GM04504 (cell line): ENCODE measurements at regions not wholly inside any gene's neighbourhood (a gene's known extent, or its start where the extent isn't known, plus 50 kb on each side); places are given as distances from the start of the nearest gene placed in this dataset.
"Not testable (repeated sequence)": the region's sequence is repeated elsewhere in the genome, so short reads cannot be mapped to it uniquely, and the experiment has no call there.

ENCODE experiments used
- DNase-seq: peaks from one replicate; pipeline ENCODE4 v3.0.0-alpha.2; 2012; ENCODE audit warnings: low read depth

- DNase-seq = no peak
These were observed 1181.4 kb downstream of the RPA4 start for GRCh38 chrX:98065151-98065550.

GRCh38 chrX:98067611-98068010 lies 1183.9 kb downstream of the RPA4 start:
- peak; percentile 10 for DNase-seq

- no peak for DNase-seq
These were observed 1184.4 kb downstream of the RPA4 start for GRCh38 chrX:98068024-98068580.

GRCh38 chrX:98071331-98071730 lies 1187.6 kb downstream of the RPA4 start:
- DNase-seq = no peak

GRCh38 chrX:98077440-98077839 lies 1193.7 kb downstream of the RPA4 start:
- no peak for DNase-seq

- DNase-seq = no peak
These were observed 1228.0 kb downstream of the RPA4 start for GRCh38 chrX:98111684-98112083.

GRCh38 chrX:98114021-98114420 lies 1230.3 kb downstream of the RPA4 start:
- no peak for DNase-seq

GRCh38 chrX:98141466-98141865 lies 1257.8 kb downstream of the RPA4 start:
- no peak for DNase-seq

- no peak for DNase-seq
These were observed 1307.3 kb downstream of the RPA4 start for GRCh38 chrX:98191003-98191402.

GRCh38 chrX:98194036-98194435 lies 1310.3 kb downstream of the RPA4 start:
- no peak for DNase-seq

GRCh38 chrX:98203800-98204199 lies 1320.1 kb downstream of the RPA4 start:
- no peak for DNase-seq

- DNase-seq = no peak
These were observed 1324.2 kb downstream of the RPA4 start for GRCh38 chrX:98207947-98208346.

- no peak for DNase-seq
These were observed 1347.3 kb downstream of the RPA4 start for GRCh38 chrX:98231003-98231402.

- DNase-seq = not testable (repeated sequence)
These were observed 1356.4 kb downstream of the RPA4 start for GRCh38 chrX:98240061-98240460.

- no peak for DNase-seq
These were observed 1379.4 kb downstream of the RPA4 start for GRCh38 chrX:98263135-98263534.

GRCh38 chrX:98289726-98290125 lies 1406.0 kb downstream of the RPA4 start:
- no peak for DNase-seq

- DNase-seq = no peak
These were observed 1410.6 kb downstream of the RPA4 start for GRCh38 chrX:98294310-98294709.

- DNase-seq = no peak
These were observed 1412.4 kb downstream of the RPA4 start for GRCh38 chrX:98296129-98296528.

GRCh38 chrX:98299785-98300184 lies 1416.1 kb downstream of the RPA4 start:
- no peak for DNase-seq

GRCh38 chrX:98300536-98300935 lies 1416.8 kb downstream of the RPA4 start:
- not testable (repeated sequence) for DNase-seq

- no peak for DNase-seq
These were observed 1447.7 kb downstream of the RPA4 start for GRCh38 chrX:98331407-98331806.

- peak; percentile 5 for DNase-seq
These were observed 1454.8 kb downstream of the RPA4 start for GRCh38 chrX:98338544-98338943.

- no peak for DNase-seq
These were observed 1467.2 kb downstream of the RPA4 start for GRCh38 chrX:98350940-98351339.

GRCh38 chrX:98357146-98357545 lies 1473.4 kb downstream of the RPA4 start:
- DNase-seq = no peak

- no peak for DNase-seq
These were observed 1478.9 kb downstream of the RPA4 start for GRCh38 chrX:98362630-98363029.
